NB4 (cell line): ENCODE measurements at regions not wholly inside any gene's neighbourhood (a gene's known extent, or its start where the extent isn't known, plus 50 kb on each side); places are given as distances from the start of the nearest gene placed in this dataset.

Experiments used
- CTCF ChIP-seq: IDR thresholded peaks from one replicate; pipeline ENCODE4 v1.5.1; 2012; ENCODE audit warnings: low read depth, low read length
- MAX ChIP-seq: IDR thresholded peaks from 2 replicates; pipeline ENCODE4 v1.6.1; 2011; ENCODE audit warnings: low read depth, low read length
- MYC ChIP-seq: IDR thresholded peaks from 2 replicates; pipeline ENCODE4 v1.6.1; 2011; ENCODE audit warnings: low read depth, low read length
- POLR2A ChIP-seq: IDR thresholded peaks from 2 replicates; pipeline ENCODE4 v1.6.1; 2011; ENCODE audit warnings: mild to moderate bottlenecking; ENCODE audit not compliant: insufficient read length; ENCODE audit errors: extremely low read depth

- TF ChIP-seq CTCF (no peak), POLR2A (no peak), MAX (no peak), MYC (no peak)
These were observed 989.5 kb downstream of the MRPL39 start for GRCh38 chr21:24617819-24618218.
